ENCODE measurements at regions not wholly inside any gene's neighbourhood (a gene's known extent, or its start where the extent isn't known, plus 50 kb on each side); places are given as distances from the start of the nearest gene placed in this dataset.

DNA sequence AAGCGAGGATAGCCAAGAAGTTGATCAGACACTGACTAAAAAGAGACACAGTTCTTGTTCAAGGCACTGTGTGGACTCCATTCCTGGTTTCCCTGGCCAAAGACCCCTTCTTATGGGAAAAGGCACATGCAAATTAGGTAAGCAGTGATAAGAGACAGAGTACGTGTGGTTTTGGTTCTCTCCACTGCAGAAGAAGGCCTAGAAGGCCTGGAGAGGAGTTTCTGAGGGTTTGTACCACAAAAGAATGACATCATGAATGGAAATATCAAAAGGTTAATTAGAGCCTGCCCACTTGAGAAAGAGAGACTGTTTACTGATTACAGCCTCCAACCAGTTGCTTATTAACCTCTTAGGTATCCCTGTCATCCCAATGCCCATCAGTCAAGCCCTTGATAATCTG is 137.5 kb downstream of the ZNF365 start:
- TF ChIP-seq POLR2A (IDR thresholded peaks at IDR 0.05) = no peak
- TF ChIP-seq, protein P1, sequence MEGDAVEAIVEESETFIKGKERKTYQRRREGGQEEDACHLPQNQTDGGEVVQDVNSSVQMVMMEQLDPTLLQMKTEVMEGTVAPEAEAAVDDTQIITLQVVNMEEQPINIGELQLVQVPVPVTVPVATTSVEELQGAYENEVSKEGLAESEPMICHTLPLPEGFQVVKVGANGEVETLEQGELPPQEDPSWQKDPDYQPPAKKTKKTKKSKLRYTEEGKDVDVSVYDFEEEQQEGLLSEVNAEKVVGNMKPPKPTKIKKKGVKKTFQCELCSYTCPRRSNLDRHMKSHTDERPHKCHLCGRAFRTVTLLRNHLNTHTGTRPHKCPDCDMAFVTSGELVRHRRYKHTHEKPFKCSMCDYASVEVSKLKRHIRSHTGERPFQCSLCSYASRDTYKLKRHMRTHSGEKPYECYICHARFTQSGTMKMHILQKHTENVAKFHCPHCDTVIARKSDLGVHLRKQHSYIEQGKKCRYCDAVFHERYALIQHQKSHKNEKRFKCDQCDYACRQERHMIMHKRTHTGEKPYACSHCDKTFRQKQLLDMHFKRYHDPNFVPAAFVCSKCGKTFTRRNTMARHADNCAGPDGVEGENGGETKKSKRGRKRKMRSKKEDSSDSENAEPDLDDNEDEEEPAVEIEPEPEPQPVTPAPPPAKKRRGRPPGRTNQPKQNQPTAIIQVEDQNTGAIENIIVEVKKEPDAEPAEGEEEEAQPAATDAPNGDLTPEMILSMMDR (IDR thresholded peaks at IDR 0.05) = no peak

Data from heart left ventricle (tissue), 13 donors.